HG03039 (cell line): ENCODE measurements at regions not wholly inside any gene's neighbourhood (a gene's known extent, or its start where the extent isn't known, plus 50 kb on each side); places are given as distances from the start of the nearest gene placed in this dataset.
"Not testable (repeated sequence)": the region's sequence is repeated elsewhere in the genome, so short reads cannot be mapped to it uniquely, and the experiment has no call there.

Source experiments
- ATAC-seq: cut with Tn5 transposase; IDR thresholded peaks from one replicate; pipeline ENCODE4 v1.9.1; 2021; ENCODE audit warnings: mild to moderate bottlenecking, moderate library complexity; ENCODE audit not compliant: unreplicated experiment

GRCh38 chr14:21974741-21975140 lies 301.1 kb upstream of the OR4E1 start:
- ATAC-seq, result no peak

DNA sequence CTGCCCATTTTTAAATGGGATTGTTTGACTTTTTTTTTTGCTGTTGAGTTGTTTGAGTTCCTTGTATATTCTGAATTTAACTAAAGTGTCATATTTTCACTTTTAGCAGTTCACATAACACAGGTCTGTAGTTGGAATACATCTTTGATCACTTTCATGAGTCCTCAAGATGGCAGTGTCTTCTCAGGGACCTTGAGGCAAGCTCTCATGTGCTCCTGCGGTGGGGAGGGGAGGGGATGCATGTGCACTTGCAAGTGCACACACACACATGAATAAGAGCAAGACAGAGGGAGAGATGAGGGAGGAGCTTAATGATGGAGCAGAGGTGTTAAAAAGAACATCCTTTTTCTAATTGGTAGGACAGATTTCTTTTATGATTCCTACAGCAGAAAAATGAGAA lies 291.4 kb upstream of the OR4E1 start:
- no peak for ATAC-seq

DNA sequence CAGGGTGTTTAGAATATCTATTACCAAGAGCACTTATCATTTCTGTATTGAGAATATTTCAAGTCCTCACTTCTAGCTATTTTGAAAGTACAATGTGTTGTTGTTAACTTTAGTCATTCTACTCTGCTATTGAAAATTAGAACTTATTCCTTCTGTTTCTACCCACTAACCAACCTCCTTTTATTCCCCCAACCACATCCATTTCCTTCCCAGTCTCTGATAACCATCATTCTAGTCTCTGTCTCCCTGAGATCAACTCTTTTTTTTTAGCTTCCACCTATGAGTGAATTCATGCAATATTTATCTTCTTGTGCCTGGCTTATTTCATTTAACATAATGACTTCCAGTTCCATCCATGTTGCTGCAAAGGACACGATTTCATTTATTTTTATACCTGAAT lies 290.6 kb upstream of the OR4E1 start:
- no peak for ATAC-seq

- ATAC-seq, result no peak
These were observed 287.0 kb upstream of the OR4E1 start for GRCh38 chr14:21960636-21961035.

GRCh38 chr14:21941885-21942284 lies 268.3 kb upstream of the OR4E1 start:
- ATAC-seq, result no peak

- no peak for ATAC-seq
These were observed 267.6 kb upstream of the OR4E1 start for GRCh38 chr14:21940887-21941856.

- ATAC-seq, result no peak
These were observed 266.2 kb upstream of the OR4E1 start for GRCh38 chr14:21939836-21940235.

- no peak for ATAC-seq
These were observed 264.4 kb upstream of the OR4E1 start for GRCh38 chr14:21937996-21938395.

- ATAC-seq, result no peak
These were observed 260.1 kb upstream of the OR4E1 start for GRCh38 chr14:21933681-21934080.

DNA sequence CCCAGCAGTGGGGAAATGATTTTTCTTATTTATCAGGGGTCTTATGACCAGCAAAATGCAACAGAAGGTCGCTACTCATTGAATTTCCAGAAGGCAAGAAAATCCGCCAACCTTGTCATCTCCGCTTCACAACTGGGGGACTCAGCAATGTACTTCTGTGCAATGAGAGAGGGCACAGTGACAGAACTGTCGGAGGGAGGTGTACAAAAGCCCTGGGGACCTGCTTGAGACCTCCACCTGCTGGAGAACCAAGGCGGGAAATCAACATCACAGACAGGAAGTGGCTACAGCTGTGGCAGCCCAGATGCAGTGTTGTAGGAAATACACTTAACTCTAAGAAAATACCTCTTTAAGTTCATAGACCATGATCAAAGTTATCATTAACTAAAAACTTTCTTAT lies 250.9 kb upstream of the OR4E1 start:
- ATAC-seq, result no peak

GRCh38 chr14:21923820-21924219 lies 250.2 kb upstream of the OR4E1 start:
- ATAC-seq, result no peak

GRCh38 chr14:21921453-21921852 lies 247.8 kb upstream of the OR4E1 start:
- ATAC-seq, result no peak

- ATAC-seq, result no peak
These were observed 244.2 kb upstream of the OR4E1 start for GRCh38 chr14:21917699-21918436.

- no peak for ATAC-seq
These were observed 242.2 kb upstream of the OR4E1 start for GRCh38 chr14:21915826-21916225.

DNA sequence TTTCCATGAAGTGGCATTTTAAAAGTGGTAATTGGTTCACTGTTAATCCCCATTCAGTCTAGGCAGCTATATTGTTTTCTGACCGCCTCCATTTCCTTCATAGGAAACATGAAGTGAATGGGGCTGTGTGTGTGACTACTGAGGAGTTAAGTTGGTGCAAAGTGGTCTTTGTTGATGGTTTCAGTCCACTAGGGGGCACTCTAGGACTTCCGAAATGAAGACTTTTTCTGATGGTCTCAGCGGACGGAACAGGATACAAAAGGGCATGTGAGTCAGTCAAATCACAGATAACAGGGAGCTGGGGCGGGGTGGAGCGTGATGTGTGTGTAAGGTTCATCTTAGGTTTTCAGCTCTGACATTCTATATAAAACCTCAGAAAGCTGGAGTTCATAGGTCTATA lies 240.1 kb upstream of the OR4E1 start:
- ATAC-seq, result no peak

DNA sequence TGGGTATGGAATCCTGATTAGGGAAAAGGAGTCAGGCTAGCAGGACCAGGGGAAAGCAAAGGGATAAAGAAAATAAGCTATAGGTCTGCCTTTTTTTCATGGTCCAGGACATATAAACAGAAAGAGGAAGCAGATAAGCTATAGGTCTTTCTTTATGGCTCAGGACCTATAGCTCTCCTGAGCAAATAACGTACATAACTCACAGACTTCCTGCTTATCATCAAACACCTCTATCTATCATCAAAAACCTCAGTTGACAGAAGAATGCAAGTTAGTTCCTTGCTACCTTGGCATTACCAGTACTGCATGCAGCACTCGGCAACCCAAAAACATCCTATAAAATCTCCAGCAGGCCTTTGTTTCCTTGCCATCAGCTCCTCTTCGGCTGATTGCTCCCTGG lies 238.7 kb upstream of the OR4E1 start:
- ATAC-seq, result no peak

GRCh38 chr14:21911877-21912276 lies 238.3 kb upstream of the OR4E1 start:
- no peak for ATAC-seq

DNA sequence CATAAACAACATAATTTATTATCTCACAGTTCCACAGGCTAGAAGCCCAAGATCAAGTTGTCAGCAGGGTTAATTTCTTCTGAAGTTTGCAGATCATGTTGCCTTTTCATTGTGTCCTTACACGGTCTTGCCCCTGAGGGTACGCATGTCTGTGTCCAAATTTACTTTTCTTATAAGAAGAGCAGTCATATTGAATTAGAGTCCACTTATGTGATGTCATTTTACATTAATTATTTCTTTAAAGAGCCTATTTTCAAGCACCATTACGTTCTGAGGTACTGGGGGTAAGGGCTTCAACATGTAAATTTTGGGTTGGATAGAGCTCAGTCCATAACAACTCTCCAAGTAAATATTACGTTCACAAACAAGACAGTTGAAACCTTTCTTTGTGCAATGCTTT lies 236.6 kb upstream of the OR4E1 start:
- no peak for ATAC-seq

GRCh38 chr14:21902561-21903181 lies 229.1 kb upstream of the OR4E1 start:
- no peak for ATAC-seq

DNA sequence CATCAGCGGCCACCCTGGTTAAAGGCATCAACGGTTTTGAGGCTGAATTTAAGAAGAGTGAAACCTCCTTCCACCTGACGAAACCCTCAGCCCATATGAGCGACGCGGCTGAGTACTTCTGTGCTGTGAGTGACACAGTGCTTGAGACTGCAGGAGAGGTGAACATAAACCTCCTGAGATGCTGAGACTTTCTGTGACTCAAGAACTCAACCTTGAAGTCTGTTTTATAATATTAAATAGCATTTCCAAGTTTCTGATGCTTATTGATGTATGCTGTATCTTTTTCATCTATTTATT lies 221.2 kb upstream of the OR4E1 start:
- not testable (repeated sequence) for ATAC-seq

DNA sequence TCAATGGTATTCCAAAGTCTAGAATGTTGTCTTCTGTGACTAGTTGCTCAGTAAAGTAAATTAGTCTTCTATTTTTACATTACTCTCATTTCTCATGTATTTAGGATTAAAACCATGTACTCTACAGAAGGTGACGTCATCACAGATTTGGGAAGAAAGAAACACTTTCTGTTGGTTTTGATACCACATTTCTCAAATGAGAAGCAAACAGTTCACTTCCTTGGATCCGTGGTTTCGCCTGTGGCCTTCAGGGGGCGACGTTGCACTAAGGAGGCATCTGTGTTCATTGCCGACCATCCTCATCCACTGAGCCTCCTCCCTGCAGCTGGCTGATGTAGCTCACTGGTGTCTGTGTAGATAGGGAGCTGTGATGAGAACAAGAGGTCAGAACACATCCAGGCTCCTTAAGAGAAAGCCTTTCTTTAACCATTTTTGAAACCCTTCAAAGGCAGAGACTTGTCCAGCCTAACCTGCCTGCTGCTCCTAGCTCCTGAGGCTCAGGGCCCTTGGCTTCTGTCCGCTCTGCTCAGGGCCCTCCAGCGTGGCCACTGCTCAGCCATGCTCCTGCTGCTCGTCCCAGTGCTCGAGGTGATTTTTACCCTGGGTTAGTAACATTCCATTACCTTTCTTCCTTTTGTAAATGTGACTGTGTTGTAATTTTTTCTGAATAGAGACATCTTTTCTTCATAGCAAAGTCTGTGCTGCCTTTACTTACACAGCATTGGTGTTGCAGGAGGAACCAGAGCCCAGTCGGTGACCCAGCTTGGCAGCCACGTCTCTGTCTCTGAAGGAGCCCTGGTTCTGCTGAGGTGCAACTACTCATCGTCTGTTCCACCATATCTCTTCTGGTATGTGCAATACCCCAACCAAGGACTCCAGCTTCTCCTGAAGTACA lies 220.6 kb upstream of the OR4E1 start:
- ATAC-seq, result no peak
